IMR-90 (cell line): ENCODE measurements at regions not wholly inside any gene's neighbourhood (a gene's known extent, or its start where the extent isn't known, plus 50 kb on each side); places are given as distances from the start of the nearest gene placed in this dataset.

Experiments used
- CTCF ChIP-seq: conservative IDR thresholded peaks from 2 replicates; pipeline ENCODE4 v1.5.1; 2012; ENCODE audit warnings: mild to moderate bottlenecking, low read depth, low read length, improper control_type of control experiment
- FOS ChIP-seq: fragments of 150-350 bp; IDR thresholded peaks from 2 replicates; pipeline ENCODE4 v1.6.1; 2016; ENCODE audit warnings: low read depth, low read length
- POLR2A ChIP-seq: IDR thresholded peaks from 2 replicates; pipeline ENCODE4 v1.6.1; 2012; ENCODE audit warnings: mild to moderate bottlenecking, low read depth, low read length

DNA sequence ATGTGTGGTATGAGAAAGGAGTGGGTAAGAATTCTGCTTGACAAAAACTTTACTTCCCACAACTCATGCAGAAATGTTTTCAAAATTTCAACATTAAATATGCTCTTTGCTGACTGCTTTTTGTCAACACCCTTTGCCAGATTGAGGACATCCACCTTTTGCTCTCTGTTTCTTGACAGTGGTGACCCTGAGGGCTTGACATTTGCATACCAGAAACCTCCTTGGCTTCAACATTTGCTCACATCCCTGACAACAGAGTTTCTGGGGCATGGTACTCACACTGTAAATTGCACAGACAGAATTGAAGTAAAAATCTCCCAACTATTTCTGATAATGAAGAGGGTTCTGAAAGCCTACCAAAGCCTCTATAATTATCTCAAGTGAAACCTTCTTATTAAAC lies 95.7 kb downstream of the RND3 start:
- TF ChIP-seq CTCF (no peak), POLR2A (no peak), FOS (no peak)
